Vagina (tissue), 2 donors: ENCODE measurements at regions not wholly inside any gene's neighbourhood (a gene's known extent, or its start where the extent isn't known, plus 50 kb on each side); places are given as distances from the start of the nearest gene placed in this dataset.

Experiments used
- DNase-seq, 2 donors: peaks; one replicate each; pipeline ENCODE4 v3.0.0-alpha.2; 2017; ENCODE audit errors: extremely low spot score in 2 of 2
- H3K27ac ChIP-seq: fragments of 200-600 bp; sonication (generic); one replicate; pipeline ENCODE4 v1.5.1; 2019
- H3K27me3 ChIP-seq: fragments of 200-600 bp; sonication (generic); one replicate; pipeline ENCODE4 v1.5.1; 2019
- H3K36me3 ChIP-seq, 2 donors: fragments of 200-600 bp; sonication (generic); one replicate each; pipeline ENCODE4 v1.5.1; 2017 to 2019
- H3K4me1 ChIP-seq: fragments of 200-600 bp; sonication (generic); one replicate; pipeline ENCODE4 v1.5.1; 2019
- H3K4me3 ChIP-seq, 2 donors: fragments of 200-600 bp; sonication (generic); 1 replicate in 1 of 2; 2 replicates in 1 of 2; pipeline ENCODE4 v1.5.1; 2016 to 2019
- H3K9me3 ChIP-seq: fragments of 200-600 bp; sonication (generic); one replicate; pipeline ENCODE4 v1.5.1; 2019
- POLR2A ChIP-seq, 2 donors: fragments of 450-650 bp; IDR thresholded peaks; one replicate each; pipeline ENCODE4 v1.6.1; 2017; ENCODE audit warnings: antibody characterized with exemption in 2 of 2, mild to moderate bottlenecking in 2 of 2, moderate library complexity in 2 of 2
- POLR2AphosphoS5 ChIP-seq, 2 donors: sonication (generic); formaldehyde crosslinking; IDR thresholded peaks; one replicate each; pipeline ENCODE4 v1.9.0; 2017; ENCODE audit warnings: antibody characterized with exemption in 2 of 2, mild to moderate bottlenecking in 2 of 2, low read depth in 1 of 2; ENCODE audit not compliant: insufficient read depth in 1 of 2
- intact Hi-C: fragments of 100-400 bp; cut with DNase I; formaldehyde crosslinking; loops from one replicate; pipeline ENCODE4 v1.15.1; 2023
- TF ChIP-seq, protein P1 (sequence below), 3 experiments: fragments of 450-650 bp in 2 of 3; fragments of 200-600 bp in 1 of 3; sonication (generic) in 1 of 3; IDR thresholded peaks; one replicate each; pipeline ENCODE4 v1.5.1; 2017 to 2019; ENCODE audit warnings: antibody characterized with exemption in 3 of 3, mild to moderate bottlenecking in 2 of 3, moderate library complexity in 2 of 3

DNA sequence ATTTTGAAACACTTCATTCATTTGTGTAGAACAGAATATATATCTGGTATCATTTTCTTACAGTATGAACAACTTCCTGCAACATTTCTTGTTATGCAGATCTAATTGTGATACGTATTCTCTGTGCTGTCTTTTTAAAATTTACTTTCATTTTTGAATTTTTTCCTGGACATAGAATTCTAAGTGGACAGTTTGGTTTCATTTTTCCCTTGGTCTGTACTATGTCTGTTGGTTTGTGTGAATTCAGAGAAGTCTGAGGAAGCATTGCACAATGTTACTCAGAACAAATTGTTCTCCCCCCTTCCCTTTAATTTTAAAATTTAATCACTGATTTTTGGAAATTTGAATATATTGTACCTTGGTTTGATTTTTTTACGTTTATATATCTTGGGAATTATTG is 352.5 kb upstream of the PCDH20 start:
- H3K4me1 ChIP-seq: no peaks in the 10 kb centered on the region
- H3K36me3 ChIP-seq: no peaks in the 10 kb centered on the region
- H3K9me3 ChIP-seq: no peaks in the 10 kb centered on the region
- H3K27ac ChIP-seq: no peak overlapping the region
- DNase-seq: no peak
- intact Hi-C loops: no loop called here
- H3K4me3 ChIP-seq: no peak overlapping the region
- H3K27me3 ChIP-seq: no peaks in the 10 kb centered on the region
- TF ChIP-seq, protein P1, sequence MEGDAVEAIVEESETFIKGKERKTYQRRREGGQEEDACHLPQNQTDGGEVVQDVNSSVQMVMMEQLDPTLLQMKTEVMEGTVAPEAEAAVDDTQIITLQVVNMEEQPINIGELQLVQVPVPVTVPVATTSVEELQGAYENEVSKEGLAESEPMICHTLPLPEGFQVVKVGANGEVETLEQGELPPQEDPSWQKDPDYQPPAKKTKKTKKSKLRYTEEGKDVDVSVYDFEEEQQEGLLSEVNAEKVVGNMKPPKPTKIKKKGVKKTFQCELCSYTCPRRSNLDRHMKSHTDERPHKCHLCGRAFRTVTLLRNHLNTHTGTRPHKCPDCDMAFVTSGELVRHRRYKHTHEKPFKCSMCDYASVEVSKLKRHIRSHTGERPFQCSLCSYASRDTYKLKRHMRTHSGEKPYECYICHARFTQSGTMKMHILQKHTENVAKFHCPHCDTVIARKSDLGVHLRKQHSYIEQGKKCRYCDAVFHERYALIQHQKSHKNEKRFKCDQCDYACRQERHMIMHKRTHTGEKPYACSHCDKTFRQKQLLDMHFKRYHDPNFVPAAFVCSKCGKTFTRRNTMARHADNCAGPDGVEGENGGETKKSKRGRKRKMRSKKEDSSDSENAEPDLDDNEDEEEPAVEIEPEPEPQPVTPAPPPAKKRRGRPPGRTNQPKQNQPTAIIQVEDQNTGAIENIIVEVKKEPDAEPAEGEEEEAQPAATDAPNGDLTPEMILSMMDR (IDR thresholded peaks at IDR 0.05): no peak
- TF ChIP-seq POLR2A (IDR thresholded peaks at IDR 0.05) (no peak), POLR2AphosphoS5 (IDR thresholded peaks at IDR 0.05; ENCODE audit: insufficient read depth in 1 of 2, low read depth in 1 of 2) (no peak)

GRCh38 chr13:61766667-61767058 is 351.0 kb upstream of the PCDH20 start:
- H3K27me3 ChIP-seq: no peaks in the 10 kb centered on the region
- no peaks in the 10 kb centered on the region for H3K36me3 ChIP-seq
- H3K4me1 ChIP-seq: no peaks in the 10 kb centered on the region
- no peak overlapping the region for H3K4me3 ChIP-seq
- no peaks in the 10 kb centered on the region for H3K9me3 ChIP-seq
- TF ChIP-seq, protein P1 (IDR thresholded peaks at IDR 0.05): no peak
- TF ChIP-seq POLR2AphosphoS5 (IDR thresholded peaks at IDR 0.05; ENCODE audit: insufficient read depth in 1 of 2, low read depth in 1 of 2) (no peak), POLR2A (IDR thresholded peaks at IDR 0.05) (no peak)
- intact Hi-C loops: no loop called here
- H3K27ac ChIP-seq: no peak overlapping the region
- no peak for DNase-seq

- Histone ChIP-seq H3K4me3 (no peak overlapping the region), H3K9me3 (no peaks in the 10 kb centered on the region), H3K27me3 (no peaks in the 10 kb centered on the region), H3K27ac (no peak overlapping the region), H3K4me1 (no peaks in the 10 kb centered on the region), H3K36me3 (no peaks in the 10 kb centered on the region)
- intact Hi-C loops: no loop called here
- DNase-seq: no peak
- TF ChIP-seq POLR2A (IDR thresholded peaks at IDR 0.05) (no peak), POLR2AphosphoS5 (IDR thresholded peaks at IDR 0.05; ENCODE audit: insufficient read depth in 1 of 2, low read depth in 1 of 2) (no peak)
- TF ChIP-seq, protein P1 (IDR thresholded peaks at IDR 0.05): no peak
Measured at GRCh38 chr13:61765940-61766666, 350.5 kb upstream of the PCDH20 start.

- intact Hi-C loops: no loop called here
- Histone ChIP-seq H3K36me3 (no peaks in the 10 kb centered on the region), H3K27ac (no peak overlapping the region), H3K4me1 (no peaks in the 10 kb centered on the region), H3K4me3 (no peak overlapping the region), H3K27me3 (no peaks in the 10 kb centered on the region), H3K9me3 (no peaks in the 10 kb centered on the region)
- TF ChIP-seq POLR2A (IDR thresholded peaks at IDR 0.05): no peak
- no peak for TF ChIP-seq POLR2AphosphoS5 (IDR thresholded peaks at IDR 0.05; ENCODE audit: insufficient read depth in 1 of 2, low read depth in 1 of 2)
- TF ChIP-seq, protein P1 (IDR thresholded peaks at IDR 0.05): no peak
- no peak for DNase-seq
Measured at GRCh38 chr13:61765181-61765742, 349.6 kb upstream of the PCDH20 start.

DNA sequence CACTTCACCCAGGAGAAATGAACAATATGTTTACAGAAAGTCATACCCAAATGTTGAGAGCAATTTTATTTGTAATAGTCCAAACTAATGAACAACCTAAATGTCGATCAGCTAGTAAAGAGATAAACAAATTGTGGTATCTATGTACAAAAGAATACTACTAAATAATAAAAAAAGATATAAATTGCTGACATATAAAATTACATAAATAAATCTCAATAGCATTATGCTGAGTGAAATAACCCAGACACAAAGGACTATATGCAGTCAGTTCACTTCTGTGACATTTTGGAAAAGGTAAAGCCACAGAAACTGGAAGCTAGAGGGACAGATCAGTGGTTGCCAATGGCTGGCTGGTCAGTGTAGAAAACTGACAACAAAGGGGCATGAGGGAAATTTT is 346.0 kb upstream of the PCDH20 start:
- Histone ChIP-seq H3K9me3 (no peaks in the 10 kb centered on the region), H3K4me3 (no peak overlapping the region), H3K4me1 (no peaks in the 10 kb centered on the region), H3K36me3 (no peaks in the 10 kb centered on the region), H3K27ac (no peak overlapping the region), H3K27me3 (no peaks in the 10 kb centered on the region)
- intact Hi-C loops: no loop called here
- TF ChIP-seq POLR2AphosphoS5 (IDR thresholded peaks at IDR 0.05; ENCODE audit: insufficient read depth in 1 of 2, low read depth in 1 of 2): no peak
- TF ChIP-seq POLR2A (IDR thresholded peaks at IDR 0.05): no peak
- TF ChIP-seq, protein P1 (IDR thresholded peaks at IDR 0.05): no peak
- no peak for DNase-seq
